Activated naive CD8-positive, alpha-beta T cell treated with anti-CD3 and anti-CD28 coated beads, Interleukin-2, amount 50 U/mL, for 24 hours (primary cell): ENCODE measurements at regions not wholly inside any gene's neighbourhood (a gene's known extent, or its start where the extent isn't known, plus 50 kb on each side); places are given as distances from the start of the nearest gene placed in this dataset.

Experiments used
- ATAC-seq: fragments of 150-1000 bp; cut with Tn5 transposase; one replicate; pipeline ENCODE4 v1.10.0; 2021
- DNase-seq: peaks from one replicate; pipeline ENCODE4 v3.0.0; 2021
- H3K27ac Mint-ChIP-seq: one replicate; pipeline ENCODE4 v1.8.0; 2021; ENCODE audit warnings: mild to moderate bottlenecking, mixed read lengths
- H3K27me3 Mint-ChIP-seq: one replicate; pipeline ENCODE4 v1.8.0; 2021; ENCODE audit warnings: mixed read lengths
- H3K36me3 Mint-ChIP-seq: one replicate; pipeline ENCODE4 v1.8.0; 2021; ENCODE audit warnings: low read depth, mixed read lengths
- H3K4me1 Mint-ChIP-seq: one replicate; pipeline ENCODE4 v1.8.0; 2021; ENCODE audit warnings: mixed read lengths
- H3K4me3 Mint-ChIP-seq: one replicate; pipeline ENCODE4 v1.8.0; 2021; ENCODE audit warnings: mild to moderate bottlenecking, moderate library complexity, mixed read lengths
- H3K9me3 Mint-ChIP-seq: one replicate; pipeline ENCODE4 v1.8.0; 2021; ENCODE audit warnings: mixed read lengths

DNA sequence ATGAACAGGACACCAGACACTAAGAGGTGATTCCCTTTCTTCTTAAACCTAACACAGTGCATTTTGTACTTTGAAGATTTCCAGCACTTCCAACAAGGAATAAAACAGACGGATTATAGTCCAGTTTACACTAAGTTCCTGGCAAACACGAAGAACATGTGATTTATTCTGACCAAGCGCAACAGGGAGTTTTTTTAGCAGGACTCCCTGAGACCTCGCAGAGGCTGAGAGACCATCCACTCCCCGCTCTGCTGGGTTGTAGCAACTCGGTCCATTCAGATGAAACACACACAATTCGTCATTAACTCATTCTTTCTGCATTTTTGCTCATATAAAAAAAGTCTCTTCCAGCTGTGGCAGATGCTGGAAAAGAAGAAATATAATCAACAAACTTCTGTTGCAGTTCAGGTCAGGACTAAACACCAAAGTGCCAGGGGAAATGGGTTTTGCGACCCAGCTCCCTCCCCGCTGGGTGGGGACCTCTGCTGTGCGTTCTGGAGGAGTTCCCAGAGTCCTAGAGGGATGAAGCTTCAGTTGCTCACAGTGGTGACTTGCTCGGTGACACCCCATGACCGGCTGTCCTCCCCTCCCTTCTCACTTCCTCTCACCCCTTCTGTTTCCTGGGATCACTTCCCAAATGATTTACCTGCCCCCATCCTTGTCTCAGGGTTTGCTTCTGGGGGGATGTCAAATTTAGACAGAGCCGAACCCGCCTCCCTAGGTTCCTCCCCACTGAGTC lies 52.5 kb downstream of the KCNF1 start:
- Mint-ChIP-seq H3K36me3 (no peaks in the 10 kb centered on the region), H3K9me3 (no peaks in the 10 kb centered on the region), H3K27me3 (peaks cover 19% of the 10 kb centered on the region), H3K4me1 (no peaks in the 10 kb centered on the region), H3K4me3 (no peak overlapping the region), H3K27ac (no peak overlapping the region)
- ATAC-seq: no peak
- no peak for DNase-seq

DNA sequence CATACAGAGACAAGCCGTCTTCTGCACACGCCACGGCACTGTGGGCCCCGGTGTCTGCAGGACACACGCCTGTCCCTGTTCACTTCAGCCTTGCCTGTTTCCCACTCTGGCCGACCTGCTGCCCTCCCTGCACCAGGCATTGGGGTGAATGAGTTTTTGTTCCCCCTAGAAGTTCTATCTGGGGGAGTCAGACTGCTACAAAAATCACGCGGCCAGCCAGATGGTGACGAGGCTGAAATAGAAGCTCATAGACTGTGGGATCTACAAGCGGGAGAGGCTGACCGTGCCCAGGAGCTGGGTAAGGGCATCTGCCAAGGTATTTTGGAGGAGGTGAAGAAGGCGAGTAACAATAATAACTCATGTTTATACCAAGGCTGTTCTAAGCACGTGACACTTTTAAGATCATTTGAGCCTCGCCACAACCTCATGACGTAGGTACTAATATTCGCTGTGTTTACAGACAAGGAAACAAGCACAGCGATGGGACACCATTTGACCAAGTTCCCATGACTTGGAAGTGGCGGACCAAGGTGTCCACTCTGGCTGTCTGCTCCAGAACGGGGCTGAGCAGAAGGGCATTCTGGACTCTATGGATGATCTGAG lies 53.6 kb downstream of the KCNF1 start:
- Mint-ChIP-seq H3K27ac (no peak overlapping the region), H3K4me3 (no peak overlapping the region), H3K27me3 (peaks cover 20% of the 10 kb centered on the region), H3K9me3 (no peaks in the 10 kb centered on the region), H3K4me1 (no peaks in the 10 kb centered on the region), H3K36me3 (no peaks in the 10 kb centered on the region)
- ATAC-seq (no peak), DNase-seq (no peak)

- ATAC-seq: no peak
Observed at GRCh38 chr2:10966056-10966455, 54.3 kb downstream of the KCNF1 start.

DNA sequence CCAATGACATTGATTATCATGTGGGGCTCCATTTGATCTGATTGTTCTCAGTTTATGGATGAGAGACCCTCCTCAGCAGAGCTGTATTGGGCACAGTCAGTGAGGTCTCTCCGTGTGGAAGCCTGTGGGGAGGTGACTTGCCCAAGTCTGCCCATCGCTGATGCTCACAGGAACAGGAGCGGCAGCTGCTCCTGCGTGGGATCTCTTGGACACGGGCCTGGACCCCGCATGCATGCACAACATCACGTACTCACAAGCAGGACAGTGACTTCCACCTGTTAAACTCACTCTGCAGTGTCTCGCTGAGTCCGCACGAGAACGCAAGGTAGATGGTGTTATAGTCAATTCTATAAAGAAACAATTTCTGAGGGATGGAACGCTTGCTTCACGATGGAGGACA lies 55.0 kb downstream of the KCNF1 start:
- no peak for ATAC-seq
- Mint-ChIP-seq H3K9me3 (no peaks in the 10 kb centered on the region), H3K4me1 (no peaks in the 10 kb centered on the region), H3K27me3 (peaks cover 22% of the 10 kb centered on the region), H3K4me3 (no peak overlapping the region), H3K27ac (no peak overlapping the region), H3K36me3 (no peaks in the 10 kb centered on the region)
- DNase-seq: no peak

More at GRCh38 chr2:10966056-10966455, 54.3 kb downstream of the KCNF1 start:
- H3K4me3 Mint-ChIP-seq: no peak overlapping the region
- H3K27ac Mint-ChIP-seq: no peak overlapping the region
- peaks cover 20% of the 10 kb centered on the region for H3K27me3 Mint-ChIP-seq
- no peak for DNase-seq
- no peaks in the 10 kb centered on the region for H3K4me1 Mint-ChIP-seq
- no peaks in the 10 kb centered on the region for H3K36me3 Mint-ChIP-seq
- H3K9me3 Mint-ChIP-seq: no peaks in the 10 kb centered on the region

DNA sequence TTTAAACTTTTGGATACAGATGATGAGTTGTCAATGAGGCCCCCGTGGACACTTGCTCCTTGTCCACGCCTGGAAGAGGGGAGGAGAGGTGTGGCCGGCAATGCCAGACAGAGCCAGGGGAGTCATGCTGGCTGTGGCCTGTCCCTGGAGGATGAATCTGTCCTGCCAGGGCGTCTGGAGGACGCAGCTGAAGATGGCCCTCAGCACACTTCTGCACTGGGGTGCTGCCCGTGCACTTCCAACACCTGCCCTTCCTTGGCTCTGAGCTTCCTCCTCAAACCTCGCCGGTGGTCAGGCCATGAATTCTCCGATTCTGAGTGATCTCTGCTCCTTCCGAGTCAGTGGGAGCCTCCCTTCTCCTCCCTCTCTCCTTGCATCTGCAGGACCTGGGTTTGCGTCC lies 56.4 kb downstream of the KCNF1 start:
- ATAC-seq (no peak), DNase-seq (no peak)
- H3K27ac Mint-ChIP-seq: no peak overlapping the region
- H3K4me3 Mint-ChIP-seq: no peak overlapping the region
- H3K27me3 Mint-ChIP-seq: peaks cover 27% of the 10 kb centered on the region
- H3K36me3 Mint-ChIP-seq: no peaks in the 10 kb centered on the region
- no peaks in the 10 kb centered on the region for H3K4me1 Mint-ChIP-seq
- H3K9me3 Mint-ChIP-seq: no peaks in the 10 kb centered on the region

DNA sequence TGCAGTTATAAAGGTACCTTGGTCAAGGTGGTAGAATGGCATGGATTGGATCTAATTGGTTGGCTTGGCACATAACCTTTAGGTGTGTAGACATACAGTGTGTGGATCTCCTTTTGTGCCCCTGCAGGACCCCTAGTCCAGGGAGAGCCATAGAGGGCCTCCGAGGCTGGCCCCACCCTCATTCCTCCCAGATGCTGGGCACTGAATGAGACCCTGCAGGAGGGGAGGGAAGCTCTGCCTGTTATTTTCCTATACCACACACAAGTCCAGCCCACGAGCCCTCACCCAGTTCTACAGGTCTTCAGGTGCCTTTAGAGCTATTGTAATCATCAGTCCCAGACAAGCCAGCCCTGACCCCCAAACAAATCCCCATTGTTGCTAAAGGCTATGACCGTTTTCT lies 58.9 kb downstream of the KCNF1 start:
- H3K4me3 Mint-ChIP-seq: no peak overlapping the region
- peaks cover 22% of the 10 kb centered on the region for H3K27me3 Mint-ChIP-seq
- no peak for ATAC-seq
- no peaks in the 10 kb centered on the region for H3K4me1 Mint-ChIP-seq
- DNase-seq: no peak
- no peak overlapping the region for H3K27ac Mint-ChIP-seq
- H3K9me3 Mint-ChIP-seq: peaks cover 4% of the 10 kb centered on the region
- H3K36me3 Mint-ChIP-seq: no peaks in the 10 kb centered on the region

- no peak overlapping the region for H3K27ac Mint-ChIP-seq
- no peak for DNase-seq
- H3K9me3 Mint-ChIP-seq: peaks cover 4% of the 10 kb centered on the region
- no peak for ATAC-seq
- H3K4me3 Mint-ChIP-seq: no peak overlapping the region
- H3K36me3 Mint-ChIP-seq: no peaks in the 10 kb centered on the region
- H3K4me1 Mint-ChIP-seq: no peaks in the 10 kb centered on the region
- peaks cover 18% of the 10 kb centered on the region for H3K27me3 Mint-ChIP-seq
Observed at GRCh38 chr2:10971161-10971887, 59.6 kb downstream of the KCNF1 start.

DNA sequence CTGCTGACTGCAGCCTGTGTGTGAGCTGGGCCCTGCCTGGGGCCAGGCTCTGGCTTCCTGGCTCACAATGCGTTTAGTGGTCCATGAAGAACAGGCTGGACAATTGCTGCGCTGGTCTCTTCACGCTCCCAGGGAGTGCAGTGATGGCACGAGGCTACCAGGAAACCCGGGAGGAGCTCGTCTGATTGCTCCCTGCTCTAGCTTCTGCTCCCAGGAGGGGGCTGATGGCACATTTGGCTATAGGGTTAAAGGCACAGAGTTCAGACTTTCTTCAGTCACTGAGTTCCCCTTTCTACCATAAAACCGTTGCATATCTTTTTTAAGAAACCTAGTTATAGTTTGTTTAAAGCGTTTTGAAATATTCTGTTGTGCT lies 60.1 kb downstream of the KCNF1 start:
- Mint-ChIP-seq H3K36me3 (no peaks in the 10 kb centered on the region), H3K27me3 (peaks cover 17% of the 10 kb centered on the region), H3K9me3 (peaks cover 4% of the 10 kb centered on the region)

GRCh38 chr2:10972683-10973433 lies 61.1 kb downstream of the KCNF1 start:
- peaks cover 4% of the 10 kb centered on the region for H3K9me3 Mint-ChIP-seq
- H3K27ac Mint-ChIP-seq: no peak overlapping the region
- H3K4me1 Mint-ChIP-seq: peaks cover 3% of the 10 kb centered on the region
- DNase-seq: no peak
- no peak for ATAC-seq
- no peaks in the 10 kb centered on the region for H3K36me3 Mint-ChIP-seq
- no peak overlapping the region for H3K4me3 Mint-ChIP-seq
- peaks cover 23% of the 10 kb centered on the region for H3K27me3 Mint-ChIP-seq

More for the DNA sequence above, 60.1 kb downstream of the KCNF1 start:
- no peak for ATAC-seq
- DNase-seq: no peak
- no peak overlapping the region for H3K27ac Mint-ChIP-seq
- H3K4me3 Mint-ChIP-seq: no peak overlapping the region
- no peaks in the 10 kb centered on the region for H3K4me1 Mint-ChIP-seq

GRCh38 chr2:10973766-10974165 lies 62.0 kb downstream of the KCNF1 start:
- peaks cover 3% of the 10 kb centered on the region for H3K4me1 Mint-ChIP-seq
- peaks cover 23% of the 10 kb centered on the region for H3K27me3 Mint-ChIP-seq
- no peak overlapping the region for H3K27ac Mint-ChIP-seq
- peaks cover 4% of the 10 kb centered on the region for H3K9me3 Mint-ChIP-seq
- H3K4me3 Mint-ChIP-seq: no peak overlapping the region
- ATAC-seq (no peak), DNase-seq (no peak)
- no peaks in the 10 kb centered on the region for H3K36me3 Mint-ChIP-seq

DNA sequence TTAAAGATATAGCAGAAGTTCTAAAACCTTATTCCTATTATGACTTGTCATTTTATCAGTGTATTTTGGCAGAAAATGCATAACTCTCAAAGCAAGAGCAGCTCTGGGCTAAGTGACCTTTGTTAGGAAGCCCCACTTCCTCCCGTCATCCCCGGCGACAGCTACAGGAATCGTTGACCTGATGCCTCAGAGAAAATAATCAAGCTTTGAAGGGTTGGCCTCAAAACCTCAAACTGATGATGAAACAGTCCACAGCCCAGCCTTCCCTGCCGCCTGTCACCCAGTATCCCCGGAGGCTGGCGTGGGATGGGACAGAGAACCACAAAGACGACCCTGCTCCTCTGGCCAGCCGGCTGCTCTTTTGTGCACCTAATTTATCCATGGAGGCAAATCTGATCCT lies 65.3 kb downstream of the KCNF1 start:
- DNase-seq: peak; percentile 6
- Mint-ChIP-seq H3K27ac (no peak overlapping the region), H3K4me3 (no peak overlapping the region), H3K36me3 (no peaks in the 10 kb centered on the region), H3K4me1 (peaks cover 3% of the 10 kb centered on the region), H3K27me3 (peaks cover 16% of the 10 kb centered on the region), H3K9me3 (peaks cover 4% of the 10 kb centered on the region)
- ATAC-seq: no peak

- peaks cover 12% of the 10 kb centered on the region for H3K27me3 Mint-ChIP-seq
- no peaks in the 10 kb centered on the region for H3K36me3 Mint-ChIP-seq
- peaks cover 3% of the 10 kb centered on the region for H3K4me1 Mint-ChIP-seq
- ATAC-seq (no peak), DNase-seq (no peak)
- H3K9me3 Mint-ChIP-seq: peaks cover 4% of the 10 kb centered on the region
- H3K4me3 Mint-ChIP-seq: no peak overlapping the region
- no peak overlapping the region for H3K27ac Mint-ChIP-seq
Observed at GRCh38 chr2:10977621-10978020, 65.9 kb downstream of the KCNF1 start.

DNA sequence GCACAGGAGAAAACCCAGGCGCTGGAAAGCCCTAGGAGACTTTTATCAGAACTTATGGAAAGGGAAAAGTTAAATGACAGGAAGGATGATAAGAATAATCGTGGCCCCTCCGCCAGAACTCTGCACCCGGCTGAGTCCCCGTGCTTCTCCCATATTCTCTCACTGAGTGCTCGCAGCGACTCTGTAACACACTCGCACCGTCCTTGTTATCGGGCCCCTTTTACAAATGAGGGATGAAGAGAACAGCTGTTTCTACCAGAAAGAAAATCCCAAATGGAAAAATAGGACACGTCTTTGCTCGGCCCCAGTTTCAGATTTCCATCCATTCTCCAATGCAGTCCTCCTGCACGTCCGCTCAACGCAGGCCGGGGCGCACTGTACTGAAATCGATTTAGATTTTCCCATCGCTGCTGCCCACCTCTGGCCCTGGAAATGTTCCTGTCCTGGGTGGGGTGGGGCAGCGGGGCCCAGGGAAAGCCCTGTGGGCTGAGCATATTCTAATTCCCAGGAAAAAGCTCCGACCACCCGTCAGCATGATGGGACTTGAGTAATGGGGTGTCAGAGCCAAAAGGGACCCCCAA lies 66.4 kb downstream of the KCNF1 start:
- peaks cover 11% of the 10 kb centered on the region for H3K27me3 Mint-ChIP-seq
- no peak overlapping the region for H3K4me3 Mint-ChIP-seq
- H3K9me3 Mint-ChIP-seq: peaks cover 4% of the 10 kb centered on the region
- no peaks in the 10 kb centered on the region for H3K36me3 Mint-ChIP-seq
- DNase-seq (no peak), ATAC-seq (no peak)
- no peak overlapping the region for H3K27ac Mint-ChIP-seq
- peaks cover 3% of the 10 kb centered on the region for H3K4me1 Mint-ChIP-seq

DNA sequence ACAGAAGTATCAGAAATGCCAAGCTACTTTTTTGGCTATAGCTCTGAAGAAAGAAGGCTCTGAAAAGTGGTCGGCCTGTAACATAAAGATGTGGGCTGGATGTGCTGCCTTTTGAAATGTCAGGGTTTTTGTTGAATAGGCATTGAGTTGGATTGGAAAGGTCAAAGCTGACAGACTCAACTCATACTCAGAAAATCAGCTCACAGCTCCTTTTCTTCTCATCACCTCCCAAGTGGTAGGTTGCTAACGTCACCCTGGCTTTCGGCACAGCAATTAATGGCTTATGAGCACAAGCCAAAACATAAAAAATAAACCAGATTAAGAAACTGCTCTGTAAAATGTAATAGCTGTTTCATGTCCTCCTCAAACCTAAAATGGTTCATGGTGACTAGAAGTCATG lies 68.3 kb downstream of the KCNF1 start:
- no peak for ATAC-seq
- no peak for DNase-seq
- H3K4me3 Mint-ChIP-seq: no peak overlapping the region
- H3K9me3 Mint-ChIP-seq: no peaks in the 10 kb centered on the region
- no peaks in the 10 kb centered on the region for H3K36me3 Mint-ChIP-seq
- no peak overlapping the region for H3K27ac Mint-ChIP-seq
- H3K4me1 Mint-ChIP-seq: peaks cover 3% of the 10 kb centered on the region
- H3K27me3 Mint-ChIP-seq: peaks cover 11% of the 10 kb centered on the region
